H9 (cell line): ENCODE measurements at regions not wholly inside any gene's neighbourhood (a gene's known extent, or its start where the extent isn't known, plus 50 kb on each side); places are given as distances from the start of the nearest gene placed in this dataset.

ENCODE experiments used
- DNase-seq: peaks from one replicate; pipeline ENCODE4 v3.0.0-alpha.2; 2017
- H2AFZ ChIP-seq: one replicate; pipeline ENCODE4 v1.6.1; 2013; ENCODE audit warnings: mild to moderate bottlenecking, low read length, control low read depth, moderate library complexity
- H2AK5ac ChIP-seq: 2 replicates; pipeline ENCODE4 v1.6.1; 2013; ENCODE audit warnings: low read length, control low read depth, mixed read lengths; ENCODE audit not compliant: insufficient read length
- H2BK120ac ChIP-seq: one replicate; pipeline ENCODE4 v1.6.1; 2013; ENCODE audit warnings: low read depth, mild to moderate bottlenecking, low read length, control low read depth, inconsistent platforms; ENCODE audit not compliant: poor library complexity, severe bottlenecking
- H2BK12ac ChIP-seq: 2 replicates; pipeline ENCODE4 v1.6.1; 2013; ENCODE audit warnings: low read length, control low read depth, mixed read lengths, low read depth; ENCODE audit not compliant: insufficient read length
- H2BK15ac ChIP-seq: 2 replicates; pipeline ENCODE4 v1.6.1; 2013; ENCODE audit warnings: low read depth, low read length, control low read depth
- H2BK20ac ChIP-seq: one replicate; pipeline ENCODE4 v1.6.1; 2013; ENCODE audit warnings: low read depth, mild to moderate bottlenecking, low read length, control low read depth, inconsistent platforms; ENCODE audit not compliant: poor library complexity, severe bottlenecking
- H2BK5ac ChIP-seq: 2 replicates; pipeline ENCODE4 v1.6.1; 2013; ENCODE audit warnings: low read length, control low read depth, mixed read lengths; ENCODE audit not compliant: insufficient read length
- H3K14ac ChIP-seq: 2 replicates; pipeline ENCODE4 v1.6.1; 2013; ENCODE audit warnings: low read length, control low read depth; ENCODE audit not compliant: insufficient read depth
- H3K18ac ChIP-seq: 2 replicates; pipeline ENCODE4 v1.6.1; 2013; ENCODE audit warnings: low read depth, mild to moderate bottlenecking, mixed read lengths, low read length, control low read depth; ENCODE audit not compliant: insufficient read length
- H3K23ac ChIP-seq: 2 replicates; pipeline ENCODE4 v1.6.1; 2013; ENCODE audit warnings: low read length, control low read depth, mixed read lengths, low read depth; ENCODE audit not compliant: insufficient read length
- H3K23me2 ChIP-seq: 2 replicates; pipeline ENCODE4 v1.6.1; 2013; ENCODE audit warnings: low read depth, mild to moderate bottlenecking, mixed read lengths, low read length, control low read depth; ENCODE audit not compliant: insufficient read length, poor library complexity, severe bottlenecking
- H3K27ac ChIP-seq: 2 replicates; pipeline ENCODE4 v1.5.1; 2013; ENCODE audit warnings: low read length, control low read depth, mixed read lengths, low read depth; ENCODE audit not compliant: insufficient read length
- H3K27me3 ChIP-seq: 2 replicates; pipeline ENCODE4 v1.6.1; 2013; ENCODE audit warnings: low read length, control low read depth, inconsistent platforms; ENCODE audit not compliant: insufficient read depth
- H3K4ac ChIP-seq: 2 replicates; pipeline ENCODE4 v1.6.1; 2013; ENCODE audit warnings: low read depth, mild to moderate bottlenecking, control low read depth, inconsistent platforms, low read length, moderate library complexity
- H3K4me1 ChIP-seq: 2 replicates; pipeline ENCODE4 v1.6.1; 2013; ENCODE audit warnings: low read length, control low read depth, inconsistent platforms; ENCODE audit not compliant: insufficient read depth
- H3K4me2 ChIP-seq: 2 replicates; pipeline ENCODE4 v1.6.1; 2013; ENCODE audit warnings: low read length, control low read depth, mixed read lengths; ENCODE audit not compliant: insufficient read length, insufficient read depth
- H3K56ac ChIP-seq: 2 replicates; pipeline ENCODE4 v1.6.1; 2013; ENCODE audit warnings: low read depth, mild to moderate bottlenecking, mixed read lengths, low read length, control low read depth; ENCODE audit not compliant: insufficient read length
- H3K79me1 ChIP-seq: 2 replicates; pipeline ENCODE4 v1.6.1; 2013; ENCODE audit warnings: low read depth, mild to moderate bottlenecking, moderate library complexity, low read length, control low read depth, inconsistent platforms; ENCODE audit not compliant: insufficient read depth, poor library complexity, severe bottlenecking
- H3K79me2 ChIP-seq: 2 replicates; pipeline ENCODE4 v1.6.1; 2013; ENCODE audit warnings: low read length, control low read depth, inconsistent platforms; ENCODE audit not compliant: insufficient read depth
- H3K9ac ChIP-seq: 2 replicates; pipeline ENCODE4 v1.6.1; 2013; ENCODE audit warnings: low read length, control low read depth, mixed read lengths; ENCODE audit not compliant: insufficient read length; ENCODE audit errors: extremely low read depth
- H3K9me3 ChIP-seq: one replicate; pipeline ENCODE4 v1.6.1; 2013; ENCODE audit warnings: low read depth, low read length, inconsistent platforms; ENCODE audit not compliant: control insufficient read depth
- H3T11ph ChIP-seq: one replicate; pipeline ENCODE4 v1.6.1; 2013; ENCODE audit warnings: mild to moderate bottlenecking, low read length, control low read depth, inconsistent platforms
- H4K20me1 ChIP-seq: one replicate; pipeline ENCODE4 v1.6.1; 2013; ENCODE audit not compliant: control insufficient read depth, insufficient read length, insufficient read depth
- H4K5ac ChIP-seq: 2 replicates; pipeline ENCODE4 v1.6.1; 2013; ENCODE audit warnings: low read depth, mild to moderate bottlenecking, mixed read lengths, low read length, control low read depth; ENCODE audit not compliant: insufficient read length
- H4K8ac ChIP-seq: replicated peaks from 2 replicates; pipeline ENCODE4 v1.6.1; 2013; ENCODE audit warnings: low read length, control low read depth, mixed read lengths, low read depth; ENCODE audit not compliant: insufficient read length
- H4K91ac ChIP-seq: 2 replicates; pipeline ENCODE4 v1.6.1; 2013; ENCODE audit warnings: low read depth, mild to moderate bottlenecking, moderate library complexity, mixed read lengths, low read length, control low read depth; ENCODE audit not compliant: insufficient read length
- H3K27ac Mint-ChIP-seq, 3 experiments: 2 replicates in 2 of 3; 3 replicates in 1 of 3; pipeline ENCODE4 v1.8.0; 2020 to 2021; ENCODE audit warnings: mixed read lengths in 3 of 3, mild to moderate bottlenecking in 1 of 3, moderate library complexity in 1 of 3
- H3K27me3 Mint-ChIP-seq: 2 replicates; pipeline ENCODE4 v1.8.0; 2021; ENCODE audit warnings: low read depth, mild to moderate bottlenecking, moderate library complexity, mixed read lengths
- H3K36me3 Mint-ChIP-seq, 3 experiments: 2 replicates in 2 of 3; 3 replicates in 1 of 3; pipeline ENCODE4 v1.8.0; 2020 to 2021; ENCODE audit warnings: low read depth in 3 of 3, mixed read lengths in 3 of 3; ENCODE audit not compliant: insufficient read depth in 1 of 3
- H3K4me1 Mint-ChIP-seq, 2 experiments: 2 replicates each; pipeline ENCODE4 v1.8.0; 2020; ENCODE audit warnings: mixed read lengths in 2 of 2
- H3K4me3 Mint-ChIP-seq, 2 experiments: 2 replicates in 1 of 2; 3 replicates in 1 of 2; pipeline ENCODE4 v1.8.0; 2020 to 2021; ENCODE audit warnings: mild to moderate bottlenecking in 2 of 2, mixed read lengths in 2 of 2, moderate library complexity in 1 of 2
- H3K9me3 Mint-ChIP-seq, 2 experiments: 2 replicates in 1 of 2; 3 replicates in 1 of 2; pipeline ENCODE4 v1.8.0; 2020; ENCODE audit warnings: mild to moderate bottlenecking in 2 of 2, mixed read lengths in 2 of 2, moderate library complexity in 1 of 2
- WGBS: extraction: QIAGEN DNeasy Blood & Tissue Kit; methylation state at CpG from one replicate; pipeline ENCODE4 v1.1.7; 2013; ENCODE audit warnings: missing lambda C conversion rate, low lambda C conversion rate, mixed read lengths; ENCODE audit not compliant: insufficient read length; ENCODE audit errors: extremely low coverage; 5-methylcytosine and 5-hydroxymethylcytosine counted together
- TF ChIP-seq, protein P1 (sequence below): fragments of 200-600 bp; sonication (generic); conservative IDR thresholded peaks from 3 replicates; pipeline ENCODE4 v1.8.0; 2021; ENCODE audit warnings: antibody characterized with exemption, mild to moderate bottlenecking

DNA sequence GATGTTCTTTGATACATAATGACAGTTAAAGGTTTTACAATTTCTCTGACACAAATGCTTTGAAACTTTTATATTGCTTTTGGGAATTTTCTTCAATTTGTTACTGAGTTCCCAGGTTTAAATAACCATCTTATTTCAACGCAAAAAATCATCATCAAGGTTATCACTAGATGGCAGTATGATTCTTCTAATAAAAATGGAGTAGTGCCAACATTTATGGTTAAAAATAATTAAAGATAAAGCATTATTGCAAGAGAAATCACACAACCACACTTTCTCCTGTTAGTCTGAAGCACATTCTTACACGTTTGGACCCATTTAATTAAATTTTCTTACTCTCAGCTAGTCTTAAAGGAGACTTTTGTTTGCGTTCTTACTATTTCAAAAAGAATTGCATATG lies 611.3 kb upstream of the CPXCR1 start:
- H4K20me1 ChIP-seq = no peaks in the 10 kb centered on the region
- H3K23ac ChIP-seq = no peak overlapping the region
- no peak overlapping the region for H2AK5ac ChIP-seq
- no peak overlapping the region for H3K9ac ChIP-seq
- Mint-ChIP-seq H3K4me3 (no peak overlapping the region), H3K27ac (peak overlapping the region in 1 of 3 experiments; percentile 8; a peak in 1 of 7 replicates), H3K27me3 (no peaks in the 10 kb centered on the region), H3K4me1 (peaks cover 4 to 6% of the 10 kb centered on the region in 2 experiments; a peak in 3 of 4 replicates), H3K9me3 (no peaks in the 10 kb centered on the region), H3K36me3 (no peaks in the 10 kb centered on the region)
- no peaks in the 10 kb centered on the region for H3K79me1 ChIP-seq
- H3K4me1 ChIP-seq = no peaks in the 10 kb centered on the region; the same call in 1 of the 2 replicates
- no peak overlapping the region for H2BK15ac ChIP-seq
- no peaks in the 10 kb centered on the region for H3K23me2 ChIP-seq
- no peaks in the 10 kb centered on the region for H3K79me2 ChIP-seq
- no peaks in the 10 kb centered on the region for H3K9me3 ChIP-seq
- no peak overlapping the region for H3K4ac ChIP-seq
- H3K27ac ChIP-seq = no peak overlapping the region
- H3K4me2 ChIP-seq = no peak overlapping the region
- H3K56ac ChIP-seq = no peak overlapping the region
- H2AFZ ChIP-seq = no peak overlapping the region
- no CpG with 5 or more reads among the region's 3 CpGs for WGBS
- no peak for DNase-seq
- no peak overlapping the region for H4K5ac ChIP-seq
- no peak overlapping the region for H4K91ac ChIP-seq
- H3K27me3 ChIP-seq = no peaks in the 10 kb centered on the region
- H4K8ac ChIP-seq = no peak overlapping the region
- TF ChIP-seq, protein P1, sequence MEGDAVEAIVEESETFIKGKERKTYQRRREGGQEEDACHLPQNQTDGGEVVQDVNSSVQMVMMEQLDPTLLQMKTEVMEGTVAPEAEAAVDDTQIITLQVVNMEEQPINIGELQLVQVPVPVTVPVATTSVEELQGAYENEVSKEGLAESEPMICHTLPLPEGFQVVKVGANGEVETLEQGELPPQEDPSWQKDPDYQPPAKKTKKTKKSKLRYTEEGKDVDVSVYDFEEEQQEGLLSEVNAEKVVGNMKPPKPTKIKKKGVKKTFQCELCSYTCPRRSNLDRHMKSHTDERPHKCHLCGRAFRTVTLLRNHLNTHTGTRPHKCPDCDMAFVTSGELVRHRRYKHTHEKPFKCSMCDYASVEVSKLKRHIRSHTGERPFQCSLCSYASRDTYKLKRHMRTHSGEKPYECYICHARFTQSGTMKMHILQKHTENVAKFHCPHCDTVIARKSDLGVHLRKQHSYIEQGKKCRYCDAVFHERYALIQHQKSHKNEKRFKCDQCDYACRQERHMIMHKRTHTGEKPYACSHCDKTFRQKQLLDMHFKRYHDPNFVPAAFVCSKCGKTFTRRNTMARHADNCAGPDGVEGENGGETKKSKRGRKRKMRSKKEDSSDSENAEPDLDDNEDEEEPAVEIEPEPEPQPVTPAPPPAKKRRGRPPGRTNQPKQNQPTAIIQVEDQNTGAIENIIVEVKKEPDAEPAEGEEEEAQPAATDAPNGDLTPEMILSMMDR = peak; percentile 76
- no peak overlapping the region for H3K14ac ChIP-seq
- no peak overlapping the region for H3T11ph ChIP-seq
- H2BK20ac ChIP-seq = no peak overlapping the region
- H2BK5ac ChIP-seq = no peak overlapping the region
- H3K18ac ChIP-seq = no peak overlapping the region
- no peak overlapping the region for H2BK12ac ChIP-seq
- H2BK120ac ChIP-seq = no peak overlapping the region
